Liver (tissue), 3 donors: ENCODE measurements at regions not wholly inside any gene's neighbourhood (a gene's known extent, or its start where the extent isn't known, plus 50 kb on each side); places are given as distances from the start of the nearest gene placed in this dataset.

Experiments used
- ATF3 ChIP-seq: IDR thresholded peaks from 2 replicates; pipeline ENCODE4 v1.6.1; 2016; ENCODE audit warnings: antibody characterized with exemption
- CTCF ChIP-seq: fragments of 150-350 bp; IDR thresholded peaks from 2 replicates; pipeline ENCODE4 v1.5.1; 2017; ENCODE audit warnings: improper control_type of control experiment, low read depth, low read length; ENCODE audit not compliant: missing input control
- EGR1 ChIP-seq, 2 donors: IDR thresholded peaks; 2 replicates each; pipeline ENCODE4 v1.6.1; 2016 to 2018; ENCODE audit warnings: antibody characterized with exemption in 2 of 2, low read depth in 2 of 2
- FOXA1 ChIP-seq: IDR thresholded peaks from 2 replicates; pipeline ENCODE4 v1.6.1; 2016; ENCODE audit warnings: antibody characterized with exemption
- JUND ChIP-seq, 2 donors: IDR thresholded peaks; 2 replicates each; pipeline ENCODE4 v1.6.1; 2016; ENCODE audit warnings: antibody characterized with exemption in 2 of 2
- MAX ChIP-seq: IDR thresholded peaks from 2 replicates; pipeline ENCODE4 v1.6.1; 2016; ENCODE audit warnings: antibody characterized with exemption
- RAD21 ChIP-seq, 2 donors: IDR thresholded peaks; 2 replicates each; pipeline ENCODE4 v1.6.1; 2016; ENCODE audit warnings: antibody characterized with exemption in 2 of 2, mild to moderate bottlenecking in 2 of 2
- REST ChIP-seq: IDR thresholded peaks from 2 replicates; pipeline ENCODE4 v1.6.1; 2016; ENCODE audit warnings: antibody characterized with exemption, mild to moderate bottlenecking
- RXRA ChIP-seq, 2 donors: IDR thresholded peaks; 2 replicates each; pipeline ENCODE4 v1.6.1; 2017 to 2018; ENCODE audit warnings: antibody characterized with exemption in 2 of 2, mild to moderate bottlenecking in 1 of 2
- TAF1 ChIP-seq: conservative IDR thresholded peaks from 2 replicates; pipeline ENCODE4 v1.6.1; 2016; ENCODE audit warnings: antibody characterized with exemption, mild to moderate bottlenecking
- YY1 ChIP-seq: IDR thresholded peaks from 2 replicates; pipeline ENCODE4 v1.6.1; 2016; ENCODE audit warnings: antibody characterized with exemption, mild to moderate bottlenecking
- ZBTB33 ChIP-seq: IDR thresholded peaks from 2 replicates; pipeline ENCODE4 v1.6.1; 2016; ENCODE audit warnings: antibody characterized with exemption
- donor health status: healthy.
- donor health status: healthy.

- TF ChIP-seq CTCF (no peak), EGR1 (IDR thresholded peaks at IDR 0.05; ENCODE audit: low read depth in 2 of 2) (no peak), MAX (no peak), ATF3 (no peak), REST (no peak), RAD21 (IDR thresholded peaks at IDR 0.05) (no peak), FOXA1 (no peak), TAF1 (no peak), ZBTB33 (no peak), JUND (IDR thresholded peaks at IDR 0.05) (no peak), YY1 (no peak), RXRA (IDR thresholded peaks at IDR 0.05) (no peak)
Observed at GRCh38 chr14:98370352-98370751, 901.6 kb downstream of the BCL11B start.
